IMR-90 (cell line): ENCODE measurements at regions not wholly inside any gene's neighbourhood (a gene's known extent, or its start where the extent isn't known, plus 50 kb on each side); places are given as distances from the start of the nearest gene placed in this dataset.

Source experiments
- ATAC-seq: fragments of 200-7000 bp; cut with Tn5 transposase; 2 replicates; pipeline ENCODE4 v1.9.1; 2020; ENCODE audit warnings: low read depth, mild to moderate bottlenecking, moderate library complexity
- BruUV-seq: library from RNA; stranded (reverse); fragments of 400-500 nt; replicated peaks from 2 replicates; lab custom pipeline; 2021; lab: Mats Ljungman, UMichigan
- CTCF ChIA-PET: fragments of 300-600 bp; formaldehyde crosslinking; extraction: SDS; loops from one replicate; lab custom pipeline; 2021; ENCODE audit warnings: antibody characterized with exemption; lab: Yijun Ruan, JAX
- POLR2A ChIA-PET: fragments of 300-600 bp; sonication (Branson Sonifier 250); formaldehyde crosslinking; loops from one replicate; lab custom pipeline; 2022; ENCODE audit warnings: antibody characterized with exemption; ENCODE audit not compliant: unreplicated experiment; lab: Charles Lee
- DNase-seq: peaks from one replicate; pipeline ENCODE4 v3.0.0; 2013
- H2AFZ ChIP-seq: replicated peaks from 2 replicates; pipeline ENCODE3; 2013; ENCODE audit warnings: low read length, mild to moderate bottlenecking; ENCODE audit not compliant: poor library complexity
- H2AK5ac ChIP-seq: 2 replicates; pipeline ENCODE4 v1.6.1; 2013; ENCODE audit warnings: low read depth, low read length, inconsistent platforms
- H2AK9ac ChIP-seq: replicated peaks from 2 replicates; pipeline ENCODE3; 2013; ENCODE audit warnings: mild to moderate bottlenecking, low read depth, low read length, moderate library complexity; ENCODE audit not compliant: poor library complexity
- H2BK120ac ChIP-seq: 2 replicates; pipeline ENCODE4 v1.6.1; 2013; ENCODE audit warnings: low read depth, low read length, inconsistent platforms
- H2BK15ac ChIP-seq: 3 replicates; pipeline ENCODE4 v1.6.1; 2013; ENCODE audit warnings: low read depth, low read length, inconsistent platforms
- H2BK20ac ChIP-seq: 2 replicates; pipeline ENCODE4 v1.6.1; 2013; ENCODE audit warnings: low read depth, mild to moderate bottlenecking, inconsistent platforms, low read length, moderate library complexity
- H2BK5ac ChIP-seq: 2 replicates; pipeline ENCODE4 v1.6.1; 2013; ENCODE audit warnings: mild to moderate bottlenecking, low read depth, low read length, inconsistent platforms; ENCODE audit not compliant: poor library complexity, severe bottlenecking
- H3K14ac ChIP-seq: replicated peaks from 2 replicates; pipeline ENCODE4 v1.6.1; 2013; ENCODE audit warnings: low read depth, low read length, inconsistent platforms
- H3K18ac ChIP-seq: 2 replicates; pipeline ENCODE4 v1.6.1; 2013; ENCODE audit warnings: low read depth, low read length, control low read depth
- H3K23ac ChIP-seq: 2 replicates; pipeline ENCODE4 v1.6.1; 2013; ENCODE audit warnings: low read depth, low read length, inconsistent platforms
- H3K27ac ChIP-seq: 2 replicates; pipeline ENCODE4 v1.5.1; 2013; ENCODE audit warnings: mild to moderate bottlenecking, control low read depth, low read length; ENCODE audit not compliant: insufficient read depth
- H3K27me3 ChIP-seq: 2 replicates; pipeline ENCODE4 v1.6.1; 2013; ENCODE audit warnings: low read length; ENCODE audit not compliant: control insufficient read depth, insufficient read depth
- H3K36me3 ChIP-seq: 2 replicates; pipeline ENCODE4 v1.6.1; 2013; ENCODE audit warnings: low read length, mixed read lengths; ENCODE audit not compliant: control insufficient read depth, insufficient read depth
- H3K4ac ChIP-seq: 2 replicates; pipeline ENCODE4 v1.6.1; 2013; ENCODE audit warnings: low read depth, low read length, inconsistent platforms
- H3K4me1 ChIP-seq: 2 replicates; pipeline ENCODE4 v1.6.1; 2013; ENCODE audit warnings: low read length, mixed read lengths; ENCODE audit not compliant: control insufficient read depth, insufficient read depth
- H3K4me2 ChIP-seq: 2 replicates; pipeline ENCODE4 v1.6.1; 2013; ENCODE audit warnings: low read depth, mild to moderate bottlenecking, control low read depth, low read length, moderate library complexity
- H3K4me3 ChIP-seq: 2 replicates; pipeline ENCODE4 v1.5.1; 2013; ENCODE audit warnings: low read depth, mild to moderate bottlenecking, control low read depth, low read length, moderate library complexity; ENCODE audit not compliant: insufficient read depth
- H3K56ac ChIP-seq: 2 replicates; pipeline ENCODE4 v1.6.1; 2013; ENCODE audit warnings: low read length, inconsistent platforms; ENCODE audit not compliant: insufficient read depth; ENCODE audit errors: extremely low read depth
- H3K79me1 ChIP-seq, 2 experiments: 2 replicates each; pipeline ENCODE4 v1.6.1; 2013; ENCODE audit warnings: low read length in 2 of 2, inconsistent platforms in 1 of 2, low read depth in 1 of 2
- H3K9ac ChIP-seq: 2 replicates; pipeline ENCODE4 v1.6.1; 2013; ENCODE audit warnings: low read depth, low read length, control low read depth
- H3K9me1 ChIP-seq: 2 replicates; pipeline ENCODE4 v1.6.1; 2013; ENCODE audit warnings: low read length, inconsistent platforms; ENCODE audit not compliant: insufficient read depth
- H3K9me3 ChIP-seq: 2 replicates; pipeline ENCODE4 v1.6.1; 2013; ENCODE audit warnings: low read length; ENCODE audit not compliant: control insufficient read depth, insufficient read depth
- H4K20me1 ChIP-seq: 2 replicates; pipeline ENCODE4 v1.6.1; 2013; ENCODE audit warnings: low read length, inconsistent platforms; ENCODE audit not compliant: insufficient read depth
- H4K5ac ChIP-seq: 2 replicates; pipeline ENCODE4 v1.6.1; 2013; ENCODE audit warnings: mild to moderate bottlenecking, low read depth, low read length, control low read depth
- H4K8ac ChIP-seq, 2 experiments: 2 replicates each; pipeline ENCODE4 v1.6.1; 2013; ENCODE audit warnings: low read depth in 2 of 2, low read length in 2 of 2, control low read depth in 1 of 2, inconsistent platforms in 1 of 2
- H4K91ac ChIP-seq: 2 replicates; pipeline ENCODE4 v1.6.1; 2013; ENCODE audit warnings: low read depth, low read length, inconsistent platforms; ENCODE audit not compliant: insufficient read depth
- CHD1 ChIP-seq: IDR thresholded peaks from 2 replicates; pipeline ENCODE4 v1.6.1; 2012; ENCODE audit warnings: low read depth, low read length, improper control_type of control experiment
- ELK1 ChIP-seq: fragments of 150-350 bp; IDR thresholded peaks from 2 replicates; pipeline ENCODE4 v1.6.1; 2016; ENCODE audit warnings: low read depth, mild to moderate bottlenecking, low read length, moderate library complexity, borderline replicate concordance
- FOS ChIP-seq: fragments of 150-350 bp; IDR thresholded peaks from 2 replicates; pipeline ENCODE4 v1.6.1; 2016; ENCODE audit warnings: low read depth, low read length
- MAFK ChIP-seq: IDR thresholded peaks from 2 replicates; pipeline ENCODE4 v1.6.1; 2012; ENCODE audit warnings: low read depth, low read length, improper control_type of control experiment
- NFE2L2 ChIP-seq: fragments of 150-350 bp; IDR thresholded peaks from 2 replicates; pipeline ENCODE4 v1.6.1; 2016; ENCODE audit warnings: low read depth, mild to moderate bottlenecking, low read length
- RCOR1 ChIP-seq: IDR thresholded peaks from 2 replicates; pipeline ENCODE4 v1.6.1; 2012; ENCODE audit warnings: mild to moderate bottlenecking, low read length, improper control_type of control experiment; ENCODE audit not compliant: insufficient replicate concordance
- RFX5 ChIP-seq: IDR thresholded peaks from 2 replicates; pipeline ENCODE4 v1.8.0; 2012; ENCODE audit warnings: low read depth, mild to moderate bottlenecking, low read length, moderate library complexity
- WGBS, 2 experiments: methylation state at CpG; one replicate each; pipeline versions ENCODE4 v1.1.5 to v1.1.7; 2013; ENCODE audit warnings: missing lambda C conversion rate in 2 of 2; ENCODE audit not compliant: insufficient read length in 1 of 2; ENCODE audit errors: extremely low coverage in 2 of 2; 5-methylcytosine and 5-hydroxymethylcytosine counted together
- dilution Hi-C: fragments of 300-500 bp; cut with HindIII; formaldehyde crosslinking; loops from one replicate; pipeline ENCODE4 v1.14.3; 2018; ENCODE audit warnings: low sequenced_read_pairs; ENCODE audit not compliant: unreplicated experiment
- in situ Hi-C: fragments of 300-500 bp; cut with MboI; formaldehyde crosslinking; loops from 3 replicates; pipeline ENCODE4 v1.14.3; 2019; ENCODE audit warnings: low sequenced_read_pairs, inconsistent platforms, mixed read lengths
- intact Hi-C: fragments of 100-400 bp; cut with micrococcal nuclease; formaldehyde crosslinking; loops from 2 replicates; pipeline ENCODE4 v1.10.0; 2022

- peaks cover 18% of the 10 kb centered on the region for H3K9me1 ChIP-seq
- peak overlapping the region; percentile 82 for H2BK120ac ChIP-seq
- H3K9me3 ChIP-seq = no peaks in the 10 kb centered on the region
- peak overlapping the region; percentile 14 for H2BK5ac ChIP-seq
- H3K23ac ChIP-seq = peak overlapping the region; percentile 42; the same call in 1 of the 2 replicates
- H3K36me3 ChIP-seq = no peaks in the 10 kb centered on the region
- H2BK15ac ChIP-seq = peak overlapping the region; percentile 75; the same call in 2 of the 3 replicates
- peak overlapping the region; percentile 59; the same call in 1 of the 2 replicates for H3K14ac ChIP-seq
- H2AK5ac ChIP-seq = peak overlapping the region; percentile 95
- in situ Hi-C loops = loop anchor here (10.0 kb wide), 1 partner anchor 223 kb away; no protein-coding TSS in a partner anchor
- H3K56ac ChIP-seq = no peak overlapping the region
- no peak overlapping the region for H3K9ac ChIP-seq
- peak overlapping the region; percentile 43 for H2AK9ac ChIP-seq
- no peak overlapping the region for H2AFZ ChIP-seq
- no peak for DNase-seq
- ChIA-PET CTCF (interaction anchor here (1.0 kb wide), 1 partner anchor 224 kb away, joined by 3 read pairs; no protein-coding TSS in a partner anchor), POLR2A (no interaction called here)
- H4K8ac ChIP-seq = peak overlapping the region; percentile 46 to 91; a peak in 3 of 4 replicates
- peaks cover 20% of the 10 kb centered on the region for H3K4me1 ChIP-seq
- H3K4me3 ChIP-seq = no peak overlapping the region
- H3K18ac ChIP-seq = peak overlapping the region; percentile 26; the same call in 1 of the 2 replicates
- ATAC-seq = no peak
- peak overlapping the region; percentile 1; the same call in 1 of the 2 replicates for H4K5ac ChIP-seq
- 97% methylated on average over 4 of the region's 7 CpGs; no CpG with 5 or more reads in 1 of the 2 experiments for WGBS, 2 experiments
- H3K79me1 ChIP-seq = peaks cover 11 to 54% of the 10 kb centered on the region in 2 experiments; a peak in 2 of 4 replicates
- peak overlapping the region; percentile 54; the same call in 1 of the 2 replicates for H4K91ac ChIP-seq
- TF ChIP-seq NFE2L2 (no peak), CHD1 (no peak), ELK1 (no peak), RCOR1 (no peak), FOS (no peak), RFX5 (no peak), MAFK (no peak)
- no peak overlapping the region for H3K27ac ChIP-seq
- peak overlapping the region; percentile 88 for H2BK20ac ChIP-seq
- dilution Hi-C loops = no loop called here
- H4K20me1 ChIP-seq = no peaks in the 10 kb centered on the region
- H3K4ac ChIP-seq = peak overlapping the region; percentile 76
- no peak overlapping the region for H3K4me2 ChIP-seq
- intact Hi-C loops = no loop called here
- no peaks in the 10 kb centered on the region for H3K27me3 ChIP-seq
- BruUV-seq = no TSS peak
Measured at GRCh38 chr14:51552275-51552674, 99.4 kb upstream of the FRMD6 start.
